ENCODE measurements at regions not wholly inside any gene's neighbourhood (a gene's known extent, or its start where the extent isn't known, plus 50 kb on each side); places are given as distances from the start of the nearest gene placed in this dataset.
A peak's percentile ranks its signal among the peaks of the same experiment; 100 is the strongest.

DNA sequence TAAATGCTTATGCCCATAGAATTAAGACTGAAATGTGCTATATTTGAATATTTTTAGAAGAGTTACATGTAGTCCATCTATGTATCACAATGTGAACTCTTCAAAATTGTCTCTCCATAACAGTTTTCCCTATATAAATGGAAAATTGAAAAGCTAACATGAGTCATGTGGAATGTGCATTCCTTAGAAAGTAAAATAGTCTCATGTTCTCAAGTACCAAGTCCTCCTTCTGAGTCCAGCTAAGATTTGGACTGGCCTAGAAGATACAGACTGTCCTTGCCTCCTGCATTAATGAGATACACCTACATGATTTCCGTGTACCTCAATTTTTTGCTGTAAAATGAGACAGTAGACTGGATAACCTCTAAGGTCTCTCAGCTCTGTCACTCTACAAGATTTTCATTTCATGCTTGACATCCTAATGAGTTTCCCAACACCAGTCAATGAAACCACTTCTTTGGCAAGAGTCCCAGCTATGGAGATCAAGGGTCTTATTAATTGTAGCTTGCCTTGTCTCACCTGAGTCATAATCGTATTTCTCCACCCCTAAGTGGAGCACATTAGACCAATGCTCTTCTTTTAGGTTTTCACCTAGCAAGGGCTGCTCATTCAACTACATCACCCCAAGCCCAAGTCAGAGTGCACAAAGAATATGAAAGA is 350.6 kb upstream of the IL12A start:
- Histone ChIP-seq H3K36me3 (ENCODE audit: control insufficient read depth in 1 of 2, insufficient read depth in 2 of 2, low read length in 2 of 2) (no peaks in the 10 kb centered on the region), H2AFZ (ENCODE audit: low read depth, low read length, poor library complexity, severe bottlenecking) (peak overlapping the region; percentile 80), H3K9ac (ENCODE audit: low read length) (no peak overlapping the region), H3K27me3 (ENCODE audit: insufficient read depth, low read length) (no peaks in the 10 kb centered on the region), H3K9me2 (ENCODE audit: insufficient read depth) (no peaks in the 10 kb centered on the region), H3K79me2 (ENCODE audit: insufficient read depth, low read length) (no peaks in the 10 kb centered on the region), H4K20me1 (ENCODE audit: insufficient read depth) (no peaks in the 10 kb centered on the region), H3K27ac (ENCODE audit: low read depth, low read length) (no peak overlapping the region; the same call in 1 of the 2 replicates), H3K4me1 (ENCODE audit: control insufficient read depth in 1 of 2, insufficient read depth in 2 of 2, low read length in 2 of 2) (peaks cover 9 to 17% of the 10 kb centered on the region in 2 experiments), H3K9me3 (ENCODE audit: control insufficient read depth in 1 of 2, insufficient read depth in 1 of 2, low read depth in 1 of 2, low read length in 2 of 2) (no peaks in the 10 kb centered on the region), H3K4me2 (ENCODE audit: low read length) (peak overlapping the region; percentile 62), H3K4me3 (replicated peaks in 1 of 2; ENCODE audit: low read depth in 1 of 2, low read length in 2 of 2) (0 out of 4 replicates have a peak overlapping the region, but pooled peaks of 1 of the 2 experiments have one; percentile 21)
- ATAC-seq = peak; percentile 75
- DNase-seq (ENCODE audit: low read depth, low spot score) = peak; percentile 22
- TF ChIP-seq, protein P1, sequence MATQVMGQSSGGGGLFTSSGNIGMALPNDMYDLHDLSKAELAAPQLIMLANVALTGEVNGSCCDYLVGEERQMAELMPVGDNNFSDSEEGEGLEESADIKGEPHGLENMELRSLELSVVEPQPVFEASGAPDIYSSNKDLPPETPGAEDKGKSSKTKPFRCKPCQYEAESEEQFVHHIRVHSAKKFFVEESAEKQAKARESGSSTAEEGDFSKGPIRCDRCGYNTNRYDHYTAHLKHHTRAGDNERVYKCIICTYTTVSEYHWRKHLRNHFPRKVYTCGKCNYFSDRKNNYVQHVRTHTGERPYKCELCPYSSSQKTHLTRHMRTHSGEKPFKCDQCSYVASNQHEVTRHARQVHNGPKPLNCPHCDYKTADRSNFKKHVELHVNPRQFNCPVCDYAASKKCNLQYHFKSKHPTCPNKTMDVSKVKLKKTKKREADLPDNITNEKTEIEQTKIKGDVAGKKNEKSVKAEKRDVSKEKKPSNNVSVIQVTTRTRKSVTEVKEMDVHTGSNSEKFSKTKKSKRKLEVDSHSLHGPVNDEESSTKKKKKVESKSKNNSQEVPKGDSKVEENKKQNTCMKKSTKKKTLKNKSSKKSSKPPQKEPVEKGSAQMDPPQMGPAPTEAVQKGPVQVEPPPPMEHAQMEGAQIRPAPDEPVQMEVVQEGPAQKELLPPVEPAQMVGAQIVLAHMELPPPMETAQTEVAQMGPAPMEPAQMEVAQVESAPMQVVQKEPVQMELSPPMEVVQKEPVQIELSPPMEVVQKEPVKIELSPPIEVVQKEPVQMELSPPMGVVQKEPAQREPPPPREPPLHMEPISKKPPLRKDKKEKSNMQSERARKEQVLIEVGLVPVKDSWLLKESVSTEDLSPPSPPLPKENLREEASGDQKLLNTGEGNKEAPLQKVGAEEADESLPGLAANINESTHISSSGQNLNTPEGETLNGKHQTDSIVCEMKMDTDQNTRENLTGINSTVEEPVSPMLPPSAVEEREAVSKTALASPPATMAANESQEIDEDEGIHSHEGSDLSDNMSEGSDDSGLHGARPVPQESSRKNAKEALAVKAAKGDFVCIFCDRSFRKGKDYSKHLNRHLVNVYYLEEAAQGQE (IDR thresholded peaks at IDR 0.05; ENCODE audit: low read depth) = no peak
- TF ChIP-seq TCF7L2 (IDR thresholded peaks at IDR 0.05; ENCODE audit: borderline replicate concordance, extremely low read depth, insufficient read depth, insufficient read length) (peak; percentile 36), SP1 (IDR thresholded peaks at IDR 0.05; ENCODE audit: low read depth) (no peak), FOSL1 (IDR thresholded peaks at IDR 0.05; ENCODE audit: low read depth) (peak; percentile 36; the same call in 1 of the 2 replicates), CEBPB (IDR thresholded peaks at IDR 0.05; ENCODE audit: low read depth) (0 out of 2 replicates have a peak, but pooled peaks have one; percentile 33), EZH2phosphoT487 (IDR thresholded peaks at IDR 0.05; ENCODE audit: borderline replicate concordance) (no peak)
- TF ChIP-seq, protein P2, sequence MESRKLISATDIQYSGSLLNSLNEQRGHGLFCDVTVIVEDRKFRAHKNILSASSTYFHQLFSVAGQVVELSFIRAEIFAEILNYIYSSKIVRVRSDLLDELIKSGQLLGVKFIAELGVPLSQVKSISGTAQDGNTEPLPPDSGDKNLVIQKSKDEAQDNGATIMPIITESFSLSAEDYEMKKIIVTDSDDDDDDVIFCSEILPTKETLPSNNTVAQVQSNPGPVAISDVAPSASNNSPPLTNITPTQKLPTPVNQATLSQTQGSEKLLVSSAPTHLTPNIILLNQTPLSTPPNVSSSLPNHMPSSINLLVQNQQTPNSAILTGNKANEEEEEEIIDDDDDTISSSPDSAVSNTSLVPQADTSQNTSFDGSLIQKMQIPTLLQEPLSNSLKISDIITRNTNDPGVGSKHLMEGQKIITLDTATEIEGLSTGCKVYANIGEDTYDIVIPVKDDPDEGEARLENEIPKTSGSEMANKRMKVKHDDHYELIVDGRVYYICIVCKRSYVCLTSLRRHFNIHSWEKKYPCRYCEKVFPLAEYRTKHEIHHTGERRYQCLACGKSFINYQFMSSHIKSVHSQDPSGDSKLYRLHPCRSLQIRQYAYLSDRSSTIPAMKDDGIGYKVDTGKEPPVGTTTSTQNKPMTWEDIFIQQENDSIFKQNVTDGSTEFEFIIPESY (IDR thresholded peaks at IDR 0.05; ENCODE audit: extremely low read depth, insufficient replicate concordance, low read length) = no peak
- TF ChIP-seq, protein P3, sequence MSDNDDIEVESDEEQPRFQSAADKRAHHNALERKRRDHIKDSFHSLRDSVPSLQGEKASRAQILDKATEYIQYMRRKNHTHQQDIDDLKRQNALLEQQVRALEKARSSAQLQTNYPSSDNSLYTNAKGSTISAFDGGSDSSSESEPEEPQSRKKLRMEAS (IDR thresholded peaks at IDR 0.05) = no peak
- TF ChIP-seq, protein P4, sequence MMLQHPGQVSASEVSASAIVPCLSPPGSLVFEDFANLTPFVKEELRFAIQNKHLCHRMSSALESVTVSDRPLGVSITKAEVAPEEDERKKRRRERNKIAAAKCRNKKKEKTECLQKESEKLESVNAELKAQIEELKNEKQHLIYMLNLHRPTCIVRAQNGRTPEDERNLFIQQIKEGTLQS (IDR thresholded peaks at IDR 0.05) = no peak
- CTCF ChIA-PET = no interaction called here
- RAD21 ChIA-PET (ENCODE audit: low non-redundant PET in 1 of 2, low total read pairs in 2 of 2, uncharacterized antibody in 2 of 2, unreplicated experiment in 2 of 2) = no interaction called here
- POLR2A ChIA-PET = no interaction called here
- BruUV-seq (replicated peaks) = no TSS peak
- intact Hi-C loops (cut with micrococcal nuclease) = no loop called here

Measured in HCT116 (cell line).